Liver (tissue), 8 donors: ENCODE measurements at regions not wholly inside any gene's neighbourhood (a gene's known extent, or its start where the extent isn't known, plus 50 kb on each side); places are given as distances from the start of the nearest gene placed in this dataset.

ENCODE experiments used
- DNase-seq: peaks from one replicate; pipeline ENCODE4 v3.0.0-alpha.2; 2017; ENCODE audit warnings: low spot score
- H3K27ac ChIP-seq, 2 donors: one replicate each; pipeline ENCODE4 v1.7.0; 2013; ENCODE audit warnings: inconsistent platforms in 2 of 2, low read length in 2 of 2, control low read depth in 1 of 2, low read depth in 1 of 2, mild to moderate bottlenecking in 1 of 2
- H3K27me3 ChIP-seq, 4 donors: one replicate each; pipeline versions ENCODE4 v1.6.1 to v1.7.0; 2013; ENCODE audit warnings: low read length in 3 of 4, inconsistent platforms in 1 of 4, mild to moderate bottlenecking in 1 of 4, moderate library complexity in 1 of 4; ENCODE audit not compliant: control insufficient read depth in 4 of 4, insufficient read depth in 4 of 4
- H3K36me3 ChIP-seq, 4 donors: one replicate each; pipeline versions ENCODE4 v1.6.1 to v1.7.0; 2013; ENCODE audit warnings: low read length in 3 of 4, mild to moderate bottlenecking in 3 of 4, low read depth in 1 of 4, moderate library complexity in 1 of 4; ENCODE audit not compliant: control insufficient read depth in 4 of 4, insufficient read depth in 3 of 4
- H3K4me1 ChIP-seq, 4 donors: one replicate each; pipeline versions ENCODE4 v1.6.1 to v1.7.0; 2013; ENCODE audit warnings: low read length in 3 of 4, mild to moderate bottlenecking in 3 of 4, moderate library complexity in 1 of 4; ENCODE audit not compliant: control insufficient read depth in 4 of 4, insufficient read depth in 4 of 4
- H3K4me3 ChIP-seq, 3 donors: one replicate each; pipeline versions ENCODE4 v1.6.1 to v1.7.0; 2013; ENCODE audit warnings: low read length in 3 of 3, control low read depth in 1 of 3, low read depth in 1 of 3, mild to moderate bottlenecking in 1 of 3
- H3K9ac ChIP-seq, 2 donors: one replicate each; pipeline ENCODE4 v1.7.0; 2013; ENCODE audit warnings: low read length in 2 of 2, mild to moderate bottlenecking in 2 of 2, moderate library complexity in 2 of 2, control low read depth in 1 of 2, low read depth in 1 of 2
- H3K9me3 ChIP-seq, 4 donors: one replicate each; pipeline versions ENCODE4 v1.6.1 to v1.7.0; 2013; ENCODE audit warnings: low read length in 3 of 4; ENCODE audit not compliant: control insufficient read depth in 4 of 4
- CTCF ChIP-seq: fragments of 150-350 bp; IDR thresholded peaks from 2 replicates; pipeline ENCODE4 v1.5.1; 2017; ENCODE audit warnings: improper control_type of control experiment, low read depth, low read length; ENCODE audit not compliant: missing input control
- FOXA1 ChIP-seq: IDR thresholded peaks from 2 replicates; pipeline ENCODE4 v1.6.1; 2016; ENCODE audit warnings: antibody characterized with exemption
- GABPA ChIP-seq, 2 donors: IDR thresholded peaks in 1 of 2; conservative IDR thresholded peaks in 1 of 2; 2 replicates each; pipeline ENCODE4 v1.6.1; 2016; ENCODE audit warnings: antibody characterized with exemption in 2 of 2, mild to moderate bottlenecking in 1 of 2, moderate library complexity in 1 of 2
- HNF4A ChIP-seq, 2 donors: conservative IDR thresholded peaks; 2 replicates each; pipeline ENCODE4 v1.6.1; 2016; ENCODE audit warnings: antibody characterized with exemption in 2 of 2, mild to moderate bottlenecking in 2 of 2
- HNF4G ChIP-seq: IDR thresholded peaks from 2 replicates; pipeline ENCODE4 v1.6.1; 2016; ENCODE audit warnings: antibody characterized with exemption
- JUND ChIP-seq, 2 donors: IDR thresholded peaks; 2 replicates each; pipeline ENCODE4 v1.6.1; 2016; ENCODE audit warnings: antibody characterized with exemption in 2 of 2
- MAX ChIP-seq: IDR thresholded peaks from 2 replicates; pipeline ENCODE4 v1.6.1; 2016; ENCODE audit warnings: antibody characterized with exemption
- NR2F2 ChIP-seq: IDR thresholded peaks from 2 replicates; pipeline ENCODE4 v1.6.1; 2016; ENCODE audit warnings: antibody characterized with exemption
- RAD21 ChIP-seq, 2 donors: IDR thresholded peaks; 2 replicates each; pipeline ENCODE4 v1.6.1; 2016; ENCODE audit warnings: antibody characterized with exemption in 2 of 2, mild to moderate bottlenecking in 2 of 2
- REST ChIP-seq: IDR thresholded peaks from 2 replicates; pipeline ENCODE4 v1.6.1; 2016; ENCODE audit warnings: antibody characterized with exemption, mild to moderate bottlenecking
- RXRA ChIP-seq, 2 donors: IDR thresholded peaks; 2 replicates each; pipeline ENCODE4 v1.6.1; 2017 to 2018; ENCODE audit warnings: antibody characterized with exemption in 2 of 2, mild to moderate bottlenecking in 1 of 2
- SP1 ChIP-seq: IDR thresholded peaks from 2 replicates; pipeline ENCODE4 v1.6.1; 2018; ENCODE audit warnings: antibody characterized with exemption, mild to moderate bottlenecking
- TAF1 ChIP-seq: conservative IDR thresholded peaks from 2 replicates; pipeline ENCODE4 v1.6.1; 2016; ENCODE audit warnings: antibody characterized with exemption, mild to moderate bottlenecking
- WGBS: extraction: QIAGEN DNeasy Blood & Tissue Kit; methylation state at CpG from one replicate; pipeline ENCODE4 v1.1.7; 2013; 5-methylcytosine and 5-hydroxymethylcytosine counted together
- TF ChIP-seq, protein P1 (sequence below): IDR thresholded peaks from 2 replicates; pipeline ENCODE4 v1.6.1; 2016; ENCODE audit warnings: antibody characterized with exemption
- donor health status: healthy.
- donor health status: healthy.
- donor health status: healthy.
- donor health status: healthy.
- donor health status: healthy.

GRCh38 chr6:164692772-164693510 lies 616.5 kb downstream of the C6orf118 start:
- H3K9ac ChIP-seq: no peak overlapping the region
- H3K27ac ChIP-seq: no peak overlapping the region
- no peaks in the 10 kb centered on the region for H3K9me3 ChIP-seq
- H3K4me3 ChIP-seq: no peak overlapping the region
- H3K4me1 ChIP-seq: no peaks in the 10 kb centered on the region
- 52% methylated on average over 4 of the region's 4 CpGs for WGBS
- H3K27me3 ChIP-seq: peaks cover 0 to 4% (median 0%) of the 10 kb centered on the region in 4 donors
- no peak for TF ChIP-seq CTCF
- H3K36me3 ChIP-seq: no peaks in the 10 kb centered on the region
- DNase-seq: no peak

GRCh38 chr6:164690702-164691500 lies 618.5 kb downstream of the C6orf118 start:
- no peak overlapping the region for H3K9ac ChIP-seq
- H3K27me3 ChIP-seq: peaks cover 0 to 4% (median 0%) of the 10 kb centered on the region in 4 donors
- TF ChIP-seq SP1 (no peak), RXRA (IDR thresholded peaks at IDR 0.05) (no peak), JUND (IDR thresholded peaks at IDR 0.05) (no peak), HNF4G (no peak), TAF1 (no peak), GABPA (IDR thresholded peaks at IDR 0.05 in 1 of 2, conservative IDR thresholded peaks at IDR 0.05 in 1 of 2) (no peak), RAD21 (IDR thresholded peaks at IDR 0.05) (no peak)
- TF ChIP-seq, protein P1, sequence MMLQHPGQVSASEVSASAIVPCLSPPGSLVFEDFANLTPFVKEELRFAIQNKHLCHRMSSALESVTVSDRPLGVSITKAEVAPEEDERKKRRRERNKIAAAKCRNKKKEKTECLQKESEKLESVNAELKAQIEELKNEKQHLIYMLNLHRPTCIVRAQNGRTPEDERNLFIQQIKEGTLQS: no peak
- no peaks in the 10 kb centered on the region for H3K36me3 ChIP-seq
- H3K4me3 ChIP-seq: no peak overlapping the region
- no peaks in the 10 kb centered on the region for H3K9me3 ChIP-seq
- no peak for DNase-seq
- H3K27ac ChIP-seq: no peak overlapping the region
- 65% methylated on average over 6 of the region's 6 CpGs for WGBS
- H3K4me1 ChIP-seq: no peaks in the 10 kb centered on the region

DNA sequence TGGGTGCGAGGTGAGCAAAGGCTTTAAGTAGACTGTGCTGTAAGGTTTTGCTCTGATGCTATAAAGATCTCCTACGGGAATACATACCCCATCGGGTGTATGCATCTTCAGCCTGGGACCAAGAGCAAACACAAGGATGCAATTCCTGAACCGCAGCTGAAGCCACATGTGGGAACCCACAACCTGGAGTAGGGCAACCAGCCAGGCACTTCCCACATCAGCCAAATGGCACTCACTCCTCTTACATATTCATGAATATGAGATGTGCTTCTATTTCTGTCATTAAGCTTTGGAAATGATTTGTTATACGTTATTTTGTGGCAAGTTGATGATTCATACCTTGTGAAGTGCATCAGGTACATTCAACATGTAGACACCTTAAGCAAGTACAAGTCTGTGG lies 619.2 kb downstream of the C6orf118 start:
- 86% methylated on average over 5 of the region's 5 CpGs for WGBS
- DNase-seq: no peak
- no peak for TF ChIP-seq RXRA (IDR thresholded peaks at IDR 0.05)
- TF ChIP-seq FOXA1: no peak
- TF ChIP-seq CTCF: no peak
- TF ChIP-seq REST: no peak
- TF ChIP-seq HNF4A (conservative IDR thresholded peaks at IDR 0.05): no peak
- TF ChIP-seq MAX: no peak
- no peak for TF ChIP-seq SP1
- no peak for TF ChIP-seq JUND (IDR thresholded peaks at IDR 0.05)
- TF ChIP-seq NR2F2: no peak
- TF ChIP-seq, protein P1: no peak
- no peak for TF ChIP-seq HNF4G
- no peak for TF ChIP-seq GABPA (IDR thresholded peaks at IDR 0.05 in 1 of 2, conservative IDR thresholded peaks at IDR 0.05 in 1 of 2)
- Histone ChIP-seq H3K9ac (no peak overlapping the region), H3K9me3 (no peaks in the 10 kb centered on the region), H3K4me1 (no peaks in the 10 kb centered on the region), H3K36me3 (no peaks in the 10 kb centered on the region), H3K27me3 (peaks cover 0 to 4% (median 0%) of the 10 kb centered on the region in 4 donors), H3K27ac (no peak overlapping the region), H3K4me3 (no peak overlapping the region)
